HG03520 (cell line): ENCODE measurements at regions not wholly inside any gene's neighbourhood (a gene's known extent, or its start where the extent isn't known, plus 50 kb on each side); places are given as distances from the start of the nearest gene placed in this dataset.
"Not testable (repeated sequence)": the region's sequence is repeated elsewhere in the genome, so short reads cannot be mapped to it uniquely, and the experiment has no call there.

Experiments used
- ATAC-seq: cut with Tn5 transposase; IDR thresholded peaks from one replicate; pipeline ENCODE4 v1.9.1; 2021; ENCODE audit warnings: mild to moderate bottlenecking, moderate library complexity; ENCODE audit not compliant: unreplicated experiment

DNA sequence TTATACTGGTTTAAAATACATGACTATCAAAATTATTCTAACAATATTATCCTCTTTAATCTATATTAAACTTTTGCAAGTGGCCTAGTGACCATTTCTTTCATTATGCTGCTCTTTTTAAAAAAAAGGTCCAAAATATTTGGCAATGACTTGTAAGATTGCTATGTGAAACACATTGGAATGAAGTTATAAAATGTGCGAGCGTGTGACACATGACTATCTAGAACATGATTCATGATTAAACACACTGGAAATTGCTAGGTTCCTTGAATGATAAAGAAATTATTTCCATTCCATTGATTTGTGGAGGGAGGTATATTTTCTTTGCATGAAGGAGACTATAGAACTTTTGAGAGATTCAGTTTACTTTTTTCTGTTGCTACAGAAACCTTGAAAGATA is 739.1 kb downstream of the DIAPH3 start:
- ATAC-seq = no peak

DNA sequence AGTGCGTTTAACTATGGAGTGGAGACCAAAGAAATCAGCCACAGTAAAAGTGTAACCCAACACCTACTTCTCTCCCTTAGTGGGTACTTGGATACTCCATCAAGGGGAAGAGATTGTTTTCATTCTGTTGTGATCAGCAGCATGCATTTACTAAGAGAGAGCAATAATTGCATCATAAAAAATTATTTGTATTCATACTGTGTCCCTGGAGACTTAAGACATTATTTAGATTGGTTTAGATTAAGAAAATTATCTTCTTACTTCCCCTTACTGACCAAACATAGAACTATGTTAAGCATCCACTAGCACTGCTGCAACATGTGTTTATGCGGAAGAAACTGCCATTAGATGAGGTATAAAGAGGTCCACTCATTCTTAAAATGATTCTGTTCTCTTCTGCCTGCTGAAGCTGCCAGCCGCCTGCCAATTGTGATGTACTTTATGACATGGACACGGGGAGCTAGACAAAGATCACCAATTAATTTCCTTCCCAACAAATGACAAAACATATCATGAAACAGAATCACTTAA is 738.5 kb downstream of the DIAPH3 start:
- ATAC-seq = no peak

DNA sequence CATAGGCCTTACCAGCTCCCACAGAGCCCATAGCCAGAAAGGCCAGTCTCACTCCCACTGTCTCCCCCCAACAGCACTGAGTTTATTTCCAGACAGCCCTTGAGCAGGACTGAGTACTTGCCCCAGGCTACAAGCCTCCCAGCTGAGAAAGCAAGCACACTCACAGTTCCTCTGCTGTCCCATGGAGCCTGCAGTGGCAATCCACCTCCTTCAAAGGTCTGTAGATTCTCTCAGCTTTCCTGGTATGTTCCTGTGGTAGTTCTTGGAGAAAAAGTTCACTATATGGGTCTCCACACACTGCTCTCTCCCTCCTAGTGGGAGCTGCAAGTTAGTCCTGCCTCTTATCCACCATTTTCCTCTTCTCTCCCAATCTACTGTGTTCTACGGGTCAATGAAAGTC is 728.7 kb downstream of the DIAPH3 start:
- no peak for ATAC-seq

GRCh38 chr13:59437544-59438301 is 726.0 kb downstream of the DIAPH3 start:
- ATAC-seq = no peak

DNA sequence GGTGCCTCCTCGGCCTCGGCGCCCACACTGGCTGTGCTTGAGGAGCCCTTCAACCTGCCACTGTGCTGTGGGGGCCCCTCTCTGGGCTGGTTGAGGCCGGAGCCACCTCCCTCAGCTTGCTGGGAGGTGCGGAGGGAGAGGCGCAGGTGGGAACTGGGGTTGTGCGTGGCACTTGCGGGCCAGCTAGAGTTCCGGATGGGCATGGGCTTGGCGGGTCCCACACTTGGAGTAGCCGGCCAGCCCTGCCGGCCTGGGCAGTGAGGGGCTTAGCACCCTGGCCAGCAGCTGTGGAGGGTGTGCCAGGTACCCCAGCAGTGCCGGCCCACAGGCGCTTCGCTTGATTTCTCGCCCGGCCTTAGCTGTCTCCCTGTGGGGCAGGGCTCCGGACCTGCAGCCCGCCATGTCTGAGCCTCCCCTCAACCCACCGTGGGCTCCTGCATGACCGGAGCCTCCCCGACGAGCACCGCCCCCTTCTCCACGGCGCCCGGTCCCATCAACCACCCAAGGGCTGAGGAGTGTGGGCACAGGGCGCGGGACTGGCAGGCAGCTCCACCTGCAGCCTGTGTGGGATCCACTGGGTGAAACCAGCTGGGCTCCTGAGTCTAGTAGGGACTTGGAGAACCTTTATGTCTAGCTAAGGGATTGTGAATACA is 723.8 kb downstream of the DIAPH3 start:
- no peak for ATAC-seq

DNA sequence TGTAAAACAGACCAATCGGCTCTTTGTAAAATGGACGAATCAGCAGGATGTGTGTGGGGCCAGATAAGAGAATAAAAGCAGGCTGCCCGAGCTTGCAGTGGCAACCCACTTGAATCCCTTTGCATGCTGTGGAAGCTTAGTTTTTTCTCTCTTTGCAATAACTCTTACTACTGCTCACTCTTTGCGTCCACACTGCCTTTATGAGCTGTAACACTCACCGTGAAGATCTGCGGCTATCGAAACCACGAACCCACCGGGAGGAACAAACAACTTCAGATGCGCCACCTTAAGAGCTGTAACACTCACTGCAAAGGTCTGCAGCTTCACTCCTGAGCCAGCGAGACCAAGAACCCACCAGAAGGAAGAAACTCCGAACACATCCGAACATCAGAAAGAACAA is 722.7 kb downstream of the DIAPH3 start:
- ATAC-seq = not testable (repeated sequence)

GRCh38 chr13:59441596-59442280 is 722.0 kb downstream of the DIAPH3 start:
- ATAC-seq = no peak

DNA sequence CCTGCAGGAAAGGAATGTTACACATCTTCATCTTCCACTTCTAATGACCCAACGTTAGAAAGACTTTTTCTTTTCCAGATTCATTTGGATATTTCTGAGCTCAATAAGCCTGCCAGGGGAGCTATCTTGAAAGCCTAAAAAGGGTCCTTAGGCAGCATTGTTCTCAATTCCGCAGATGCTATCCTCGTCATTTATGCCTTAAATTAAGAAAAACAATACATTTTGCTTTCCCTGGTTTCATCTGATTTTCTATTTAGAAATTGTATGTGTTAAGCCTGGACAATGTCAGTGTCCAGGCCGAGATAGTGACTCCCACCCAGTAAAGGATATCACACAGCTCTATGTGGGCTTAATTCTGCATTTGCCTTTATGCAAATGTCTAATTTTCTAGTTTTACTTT is 721.3 kb downstream of the DIAPH3 start:
- no peak for ATAC-seq

GRCh38 chr13:59442944-59443486 is 720.7 kb downstream of the DIAPH3 start:
- ATAC-seq = no peak

DNA sequence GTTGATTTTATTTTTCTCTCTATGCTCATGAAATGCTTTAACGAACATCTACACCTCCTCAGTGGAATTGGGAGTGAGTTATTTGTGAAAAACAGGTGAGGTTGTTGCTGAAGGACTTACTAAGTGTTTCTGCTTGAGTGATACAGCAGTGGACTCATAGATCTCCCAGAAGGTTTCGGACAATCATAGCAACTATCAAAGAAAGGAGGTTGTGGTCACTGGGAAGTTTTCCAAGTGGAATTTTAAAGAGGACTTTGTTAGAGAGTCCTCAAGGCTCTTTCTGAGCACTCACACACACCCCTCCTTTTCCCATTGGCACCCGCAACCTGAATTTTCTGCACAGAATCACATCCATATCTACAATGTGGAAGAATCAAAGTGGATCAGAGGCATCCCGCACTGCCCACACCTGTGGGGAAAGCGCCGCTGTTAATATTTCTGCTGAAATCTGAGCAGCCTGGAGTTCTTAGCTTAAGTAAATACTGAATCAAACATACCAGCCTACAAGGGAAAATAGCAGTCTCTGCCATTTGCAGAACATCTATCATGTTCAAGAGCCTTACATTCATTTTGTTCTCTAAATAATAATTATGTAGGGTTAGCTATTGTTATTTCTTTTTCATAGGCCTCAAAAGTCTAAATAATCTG is 719.4 kb downstream of the DIAPH3 start:
- no peak for ATAC-seq

DNA sequence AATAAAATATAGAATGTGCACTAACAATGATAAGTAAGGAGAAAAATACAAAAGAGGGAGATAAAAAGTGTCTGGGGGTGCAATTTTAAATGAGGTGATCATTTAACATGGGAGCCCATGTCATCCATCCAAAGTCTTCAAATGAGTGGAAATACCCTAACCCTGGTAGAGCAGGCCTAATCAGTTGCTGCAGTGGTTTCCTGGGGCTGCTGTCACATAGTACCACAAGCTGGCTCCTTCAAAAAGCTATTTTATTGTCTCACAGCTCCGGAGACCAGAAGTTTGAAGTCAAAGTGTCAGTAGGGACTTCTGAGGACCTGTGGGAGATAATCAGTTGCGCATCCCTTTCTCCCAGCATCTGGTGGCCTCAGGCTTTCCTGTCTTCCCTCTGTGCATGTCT is 717.9 kb downstream of the DIAPH3 start:
- no peak for ATAC-seq

GRCh38 chr13:59446391-59446790 is 717.3 kb downstream of the DIAPH3 start:
- no peak for ATAC-seq

GRCh38 chr13:59447031-59447430 is 716.7 kb downstream of the DIAPH3 start:
- ATAC-seq = no peak

GRCh38 chr13:59447846-59448620 is 715.7 kb downstream of the DIAPH3 start:
- no peak for ATAC-seq

DNA sequence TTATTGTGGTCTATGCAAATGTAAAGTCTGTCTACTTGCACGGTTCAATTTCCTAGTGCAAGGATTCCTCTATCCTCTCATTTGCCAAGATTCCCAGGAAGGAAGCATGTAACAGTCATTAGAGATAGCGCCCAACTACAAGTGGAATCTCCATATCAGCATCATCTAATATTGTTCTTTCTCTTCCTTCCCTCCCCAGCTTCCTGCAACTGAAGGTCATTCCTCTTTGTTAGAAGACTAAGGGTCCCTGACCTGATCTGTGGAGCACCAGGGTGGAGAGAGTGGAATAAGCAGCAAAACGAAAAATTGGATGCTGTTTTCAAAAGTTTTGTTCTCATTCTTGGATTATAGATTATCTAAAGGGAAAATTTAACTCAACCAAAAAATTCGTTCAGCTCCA is 714.0 kb downstream of the DIAPH3 start:
- no peak for ATAC-seq

DNA sequence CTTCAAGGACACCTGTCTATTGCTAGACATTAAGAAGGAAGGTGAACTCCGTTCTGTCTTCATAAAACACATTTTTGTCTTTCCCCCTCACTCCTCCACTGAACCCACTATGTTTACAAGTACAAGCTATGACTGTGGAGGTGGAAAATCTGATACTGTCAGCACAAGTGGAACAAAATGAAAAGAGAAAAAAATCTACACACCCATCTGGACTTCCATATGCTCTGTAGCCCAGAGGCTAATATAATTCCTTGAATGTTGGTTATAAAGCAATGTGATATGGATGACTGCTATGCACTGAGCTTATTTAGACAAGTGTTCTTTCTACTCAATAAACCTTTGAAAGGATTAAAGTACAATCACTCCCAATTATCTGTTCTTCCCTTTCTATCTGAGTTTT is 713.5 kb downstream of the DIAPH3 start:
- ATAC-seq = no peak

GRCh38 chr13:59451236-59451635 is 712.5 kb downstream of the DIAPH3 start:
- no peak for ATAC-seq

GRCh38 chr13:59452189-59452890 is 711.4 kb downstream of the DIAPH3 start:
- no peak for ATAC-seq

DNA sequence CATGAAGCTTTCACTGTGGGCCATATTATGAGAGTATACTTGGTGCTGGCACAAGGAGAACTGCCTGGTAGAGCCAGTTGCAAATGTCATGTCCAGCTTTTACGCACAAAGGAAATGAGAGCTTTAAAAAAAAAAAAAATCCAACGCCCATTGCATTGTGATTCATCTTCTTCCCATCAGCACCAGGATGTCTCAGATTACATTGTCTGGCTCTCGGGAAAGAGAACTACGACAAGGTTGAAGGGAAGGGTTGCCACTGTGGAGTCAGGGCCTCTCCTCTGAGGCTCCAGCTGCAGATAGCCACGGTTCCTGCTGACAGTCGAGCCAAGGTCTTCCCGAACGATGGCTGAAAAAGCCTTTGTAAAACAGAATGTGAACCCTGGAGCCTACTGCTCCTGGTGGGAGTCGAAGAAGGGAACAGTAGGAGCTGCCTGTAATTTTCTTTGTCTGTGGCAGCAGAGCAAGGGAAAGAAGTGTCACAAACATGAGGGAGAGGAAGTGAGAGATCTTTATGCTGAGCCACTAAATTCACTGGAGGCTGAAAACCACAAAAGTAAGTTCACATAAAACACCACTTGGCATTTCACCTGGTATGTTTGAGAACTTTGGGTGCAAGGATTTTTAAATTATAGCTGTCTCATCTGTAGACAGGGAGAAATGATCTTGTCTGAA is 704.7 kb downstream of the DIAPH3 start:
- ATAC-seq = no peak
